Neural cell (in vitro differentiated cells): ENCODE measurements at regions not wholly inside any gene's neighbourhood (a gene's known extent, or its start where the extent isn't known, plus 50 kb on each side); places are given as distances from the start of the nearest gene placed in this dataset.

ENCODE experiments used
- H2AFZ ChIP-seq: fragments of 200-600, 300-800 bp; sonication (generic), shearing (Covaris generic); 2 replicates; pipeline ENCODE4 v1.6.0; 2014; ENCODE audit warnings: low read depth, mild to moderate bottlenecking, antibody characterized with exemption, low read length, moderate library complexity
- H3F3A ChIP-seq: fragments of 200-600 bp; shearing (Covaris generic); 2 replicates; pipeline ENCODE4 v1.6.1; 2016; ENCODE audit warnings: mild to moderate bottlenecking, moderate library complexity, mixed read lengths, antibody characterized with exemption, low read length; ENCODE audit not compliant: insufficient read depth, poor library complexity, severe bottlenecking
- H3K27ac ChIP-seq: fragments of 200-600, 300-800 bp; sonication (generic), shearing (Covaris generic); 2 replicates; pipeline ENCODE4 v1.5.1; 2014; ENCODE audit warnings: mild to moderate bottlenecking, low read length, moderate library complexity
- H3K27me3 ChIP-seq: fragments of 300-800, 200-600 bp; sonication (generic), shearing (Covaris generic); 2 replicates; pipeline ENCODE4 v1.6.0; 2014; ENCODE audit warnings: mild to moderate bottlenecking, low read depth, low read length, moderate library complexity; ENCODE audit not compliant: insufficient read depth
- H3K36me3 ChIP-seq: fragments of 300-800, 200-600 bp; sonication (generic), shearing (Covaris generic); 2 replicates; pipeline ENCODE4 v1.5.1; 2014; ENCODE audit warnings: mild to moderate bottlenecking, antibody characterized with exemption, low read length, moderate library complexity; ENCODE audit not compliant: insufficient read depth
- H3K4me2 ChIP-seq: fragments of 300-800, 200-600 bp; sonication (generic), shearing (Covaris generic); 2 replicates; pipeline ENCODE4 v1.6.0; 2014; ENCODE audit warnings: mild to moderate bottlenecking, low read length
- H3K4me3 ChIP-seq: fragments of 300-800, 200-600 bp; sonication (generic), shearing (Covaris generic); 2 replicates; pipeline ENCODE4 v1.5.1; 2014; ENCODE audit warnings: mild to moderate bottlenecking, low read length, moderate library complexity
- H3K79me2 ChIP-seq: fragments of 200-600 bp; shearing (Covaris generic); replicated peaks from 2 replicates; pipeline ENCODE4 v1.6.0; 2014; ENCODE audit warnings: mild to moderate bottlenecking, low read length, moderate library complexity; ENCODE audit not compliant: insufficient read depth
- H3K9ac ChIP-seq: fragments of 300-800, 200-600 bp; sonication (generic), shearing (Covaris generic); 2 replicates; pipeline ENCODE4 v1.6.1; 2016; ENCODE audit warnings: mild to moderate bottlenecking, low read length, mixed read lengths
- H3K9me2 ChIP-seq: fragments of 200-600 bp; shearing (Covaris generic); 2 replicates; pipeline ENCODE4 v1.6.1; 2016; ENCODE audit warnings: mild to moderate bottlenecking, low read length, mixed read lengths; ENCODE audit not compliant: insufficient read depth
- H3K9me3 ChIP-seq: fragments of 200-600, 300-800 bp; sonication (generic), shearing (Covaris generic); 2 replicates; pipeline ENCODE4 v1.6.1; 2016; ENCODE audit warnings: mild to moderate bottlenecking, mixed run types, low read length, moderate library complexity, mixed read lengths
- H4K20me1 ChIP-seq: fragments of 200-600 bp; shearing (Covaris generic); 2 replicates; pipeline ENCODE4 v1.6.1; 2016; ENCODE audit warnings: mild to moderate bottlenecking, mixed run types; ENCODE audit not compliant: insufficient read depth
- CTCF ChIP-seq: fragments of 450-650 bp; IDR thresholded peaks from 2 replicates; pipeline ENCODE4 v1.5.1; 2014; ENCODE audit warnings: antibody characterized with exemption, mild to moderate bottlenecking, moderate library complexity; ENCODE audit not compliant: poor library complexity, severe bottlenecking
- EP300 ChIP-seq: fragments of 450-650 bp; conservative IDR thresholded peaks from 2 replicates; pipeline ENCODE4 v1.6.1; 2014; ENCODE audit warnings: antibody characterized with exemption, mild to moderate bottlenecking, moderate library complexity; ENCODE audit not compliant: poor library complexity, severe bottlenecking
- EZH2 ChIP-seq: fragments of 200-600, 300-800 bp; shearing (Covaris generic), sonication (generic); IDR thresholded peaks from 2 replicates; pipeline ENCODE4 v1.6.1; 2014; ENCODE audit warnings: antibody characterized with exemption, low read length, borderline replicate concordance, mild to moderate bottlenecking; ENCODE audit not compliant: insufficient read depth, poor library complexity, severe bottlenecking
- MXI1 ChIP-seq: fragments of 450-650 bp; conservative IDR thresholded peaks from 2 replicates; pipeline ENCODE4 v1.6.1; 2014; ENCODE audit warnings: antibody characterized with exemption, mild to moderate bottlenecking; ENCODE audit not compliant: poor library complexity, severe bottlenecking
- POLR2AphosphoS5 ChIP-seq: IDR thresholded peaks from 2 replicates; pipeline ENCODE4 v1.6.1; 2012
- RAD21 ChIP-seq: fragments of 450-650 bp; conservative IDR thresholded peaks from 2 replicates; pipeline ENCODE4 v1.6.1; 2014; ENCODE audit warnings: antibody characterized with exemption, mild to moderate bottlenecking, moderate library complexity
- REST ChIP-seq: IDR thresholded peaks from 2 replicates; pipeline ENCODE4 v1.6.1; 2012; ENCODE audit warnings: borderline replicate concordance
- SMC3 ChIP-seq: fragments of 450-650 bp; conservative IDR thresholded peaks from 2 replicates; pipeline ENCODE4 v1.6.1; 2014; ENCODE audit warnings: antibody characterized with exemption, mild to moderate bottlenecking, moderate library complexity; ENCODE audit not compliant: poor library complexity
- TAF1 ChIP-seq: IDR thresholded peaks from 2 replicates; pipeline ENCODE4 v1.6.1; 2012; ENCODE audit warnings: low read depth

- TF ChIP-seq EP300, result no peak
- no peak for TF ChIP-seq MXI1
- no peak for TF ChIP-seq REST
- TF ChIP-seq POLR2AphosphoS5, result no peak
- no peak for TF ChIP-seq TAF1
- TF ChIP-seq EZH2, result no peak
- TF ChIP-seq RAD21, result no peak
- no peak for TF ChIP-seq SMC3
Observed at GRCh38 chr10:125348536-125348935, 188.2 kb upstream of the CTBP2 start.

GRCh38 chr10:125344573-125345171, 184.3 kb upstream of the CTBP2 start:
- H3K9ac ChIP-seq, result peak overlapping the region; percentile 37
- peak overlapping the region; percentile 85 for H3K27ac ChIP-seq
- no peaks in the 10 kb centered on the region for H4K20me1 ChIP-seq
- H3K27me3 ChIP-seq, result no peaks in the 10 kb centered on the region
- H2AFZ ChIP-seq, result peak overlapping the region; percentile 0
- no peaks in the 10 kb centered on the region for H3K79me2 ChIP-seq
- H3F3A ChIP-seq, result no peaks in the 10 kb centered on the region
- H3K9me3 ChIP-seq, result no peaks in the 10 kb centered on the region
- peak overlapping the region; percentile 26 for H3K4me3 ChIP-seq
- TF ChIP-seq REST (peak; percentile 22), EZH2 (no peak), POLR2AphosphoS5 (peak; percentile 43), TAF1 (no peak), SMC3 (no peak), CTCF (peak; percentile 38), EP300 (peak; percentile 5), MXI1 (peak; percentile 17)
- H3K4me2 ChIP-seq, result peak overlapping the region; percentile 63
- H3K9me2 ChIP-seq, result no peaks in the 10 kb centered on the region
- no peaks in the 10 kb centered on the region for H3K36me3 ChIP-seq

More at GRCh38 chr10:125348536-125348935, 188.2 kb upstream of the CTBP2 start:
- Histone ChIP-seq H3K36me3 (no peaks in the 10 kb centered on the region), H3K4me2 (no peak overlapping the region), H3K27ac (no peak overlapping the region), H3K9ac (no peak overlapping the region), H3K27me3 (no peaks in the 10 kb centered on the region), H3F3A (no peaks in the 10 kb centered on the region), H3K79me2 (no peaks in the 10 kb centered on the region), H2AFZ (no peak overlapping the region), H3K9me2 (no peaks in the 10 kb centered on the region), H3K4me3 (no peak overlapping the region), H3K9me3 (no peaks in the 10 kb centered on the region), H4K20me1 (no peaks in the 10 kb centered on the region)
